Neural crest cell (in vitro differentiated cells): ENCODE measurements at regions not wholly inside any gene's neighbourhood (a gene's known extent, or its start where the extent isn't known, plus 50 kb on each side); places are given as distances from the start of the nearest gene placed in this dataset.

Source experiments
- DNase-seq: peaks from one replicate; pipeline ENCODE4 v3.0.0; 2021; ENCODE audit warnings: low read depth, mixed read lengths, low spot score
- H3K27ac Mint-ChIP-seq: one replicate; pipeline ENCODE4 v1.8.0; 2021; ENCODE audit warnings: mild to moderate bottlenecking, mixed read lengths; ENCODE audit not compliant: unreplicated experiment
- H3K27me3 Mint-ChIP-seq: 2 replicates; pipeline ENCODE4 v1.8.0; 2021; ENCODE audit warnings: low read depth, mild to moderate bottlenecking, mixed read lengths
- H3K36me3 Mint-ChIP-seq: 2 replicates; pipeline ENCODE4 v1.8.0; 2021; ENCODE audit warnings: low read depth, mild to moderate bottlenecking, mixed read lengths
- H3K4me1 Mint-ChIP-seq: 2 replicates; pipeline ENCODE4 v1.8.0; 2021; ENCODE audit warnings: mixed read lengths
- H3K4me3 Mint-ChIP-seq: one replicate; pipeline ENCODE4 v1.8.0; 2021; ENCODE audit warnings: mild to moderate bottlenecking, mixed read lengths
- H3K9me3 Mint-ChIP-seq: 2 replicates; pipeline ENCODE4 v1.8.0; 2021; ENCODE audit warnings: mixed read lengths
- TF ChIP-seq, protein P1 (sequence below): fragments of 200-600 bp; sonication (generic); conservative IDR thresholded peaks from 2 replicates; pipeline ENCODE4 v1.5.0; 2021; ENCODE audit warnings: antibody characterized with exemption, mild to moderate bottlenecking

DNA sequence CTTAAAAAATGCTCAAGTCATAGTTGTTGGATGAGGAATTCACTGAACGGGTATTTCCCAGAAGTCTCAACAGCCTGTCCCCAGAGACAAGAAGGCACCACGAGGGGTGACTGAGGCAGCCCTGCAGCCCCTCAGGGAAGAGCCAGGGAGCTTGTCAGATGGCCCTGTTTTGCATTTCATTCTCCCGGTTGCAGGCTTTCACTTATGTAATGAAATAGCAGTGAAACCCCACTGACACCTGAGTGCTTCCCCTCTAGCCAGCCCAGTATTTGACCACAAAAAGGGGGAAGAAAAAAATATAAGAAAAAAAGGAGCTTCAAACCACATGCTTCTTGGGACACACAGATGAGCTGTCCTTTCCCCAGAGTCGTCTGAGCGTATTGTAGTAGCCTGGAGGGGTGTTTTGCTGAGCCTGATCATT, 75.3 kb upstream of the IL12B start:
- H3K27ac Mint-ChIP-seq = no peak overlapping the region
- H3K4me1 Mint-ChIP-seq = no peaks in the 10 kb centered on the region
- H3K4me3 Mint-ChIP-seq = no peak overlapping the region

GRCh38 chr5:159406571-159406970, 76.3 kb upstream of the IL12B start:
- H3K4me1 Mint-ChIP-seq = no peaks in the 10 kb centered on the region
- TF ChIP-seq, protein P1, sequence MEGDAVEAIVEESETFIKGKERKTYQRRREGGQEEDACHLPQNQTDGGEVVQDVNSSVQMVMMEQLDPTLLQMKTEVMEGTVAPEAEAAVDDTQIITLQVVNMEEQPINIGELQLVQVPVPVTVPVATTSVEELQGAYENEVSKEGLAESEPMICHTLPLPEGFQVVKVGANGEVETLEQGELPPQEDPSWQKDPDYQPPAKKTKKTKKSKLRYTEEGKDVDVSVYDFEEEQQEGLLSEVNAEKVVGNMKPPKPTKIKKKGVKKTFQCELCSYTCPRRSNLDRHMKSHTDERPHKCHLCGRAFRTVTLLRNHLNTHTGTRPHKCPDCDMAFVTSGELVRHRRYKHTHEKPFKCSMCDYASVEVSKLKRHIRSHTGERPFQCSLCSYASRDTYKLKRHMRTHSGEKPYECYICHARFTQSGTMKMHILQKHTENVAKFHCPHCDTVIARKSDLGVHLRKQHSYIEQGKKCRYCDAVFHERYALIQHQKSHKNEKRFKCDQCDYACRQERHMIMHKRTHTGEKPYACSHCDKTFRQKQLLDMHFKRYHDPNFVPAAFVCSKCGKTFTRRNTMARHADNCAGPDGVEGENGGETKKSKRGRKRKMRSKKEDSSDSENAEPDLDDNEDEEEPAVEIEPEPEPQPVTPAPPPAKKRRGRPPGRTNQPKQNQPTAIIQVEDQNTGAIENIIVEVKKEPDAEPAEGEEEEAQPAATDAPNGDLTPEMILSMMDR = no peak

More for the DNA sequence above, 75.3 kb upstream of the IL12B start:
- TF ChIP-seq, protein P1 = no peak
- H3K27me3 Mint-ChIP-seq = peaks cover 6% of the 10 kb centered on the region
- no peak for DNase-seq
- no peaks in the 10 kb centered on the region for H3K36me3 Mint-ChIP-seq
- no peaks in the 10 kb centered on the region for H3K9me3 Mint-ChIP-seq

GRCh38 chr5:159409801-159410200, 79.5 kb upstream of the IL12B start:
- H3K36me3 Mint-ChIP-seq = no peaks in the 10 kb centered on the region
- TF ChIP-seq, protein P1 = no peak
- H3K9me3 Mint-ChIP-seq = no peaks in the 10 kb centered on the region
- DNase-seq = no peak
- no peak overlapping the region for H3K4me3 Mint-ChIP-seq
- H3K4me1 Mint-ChIP-seq = no peaks in the 10 kb centered on the region
- H3K27me3 Mint-ChIP-seq = no peaks in the 10 kb centered on the region
- H3K27ac Mint-ChIP-seq = no peak overlapping the region

More at GRCh38 chr5:159406571-159406970, 76.3 kb upstream of the IL12B start:
- Mint-ChIP-seq H3K27me3 (peaks cover 6% of the 10 kb centered on the region), H3K9me3 (no peaks in the 10 kb centered on the region), H3K4me3 (no peak overlapping the region), H3K36me3 (no peaks in the 10 kb centered on the region), H3K27ac (no peak overlapping the region)
- no peak for DNase-seq

GRCh38 chr5:159410480-159410879, 80.2 kb upstream of the IL12B start:
- Mint-ChIP-seq H3K9me3 (no peaks in the 10 kb centered on the region), H3K36me3 (no peaks in the 10 kb centered on the region), H3K4me1 (no peaks in the 10 kb centered on the region), H3K4me3 (no peak overlapping the region), H3K27ac (no peak overlapping the region), H3K27me3 (no peaks in the 10 kb centered on the region)
- TF ChIP-seq, protein P1 = no peak
- DNase-seq = no peak

- Mint-ChIP-seq H3K36me3 (no peaks in the 10 kb centered on the region), H3K4me3 (no peak overlapping the region), H3K9me3 (no peaks in the 10 kb centered on the region), H3K27me3 (no peaks in the 10 kb centered on the region), H3K4me1 (no peaks in the 10 kb centered on the region), H3K27ac (no peak overlapping the region)
- TF ChIP-seq, protein P1 = no peak
- DNase-seq = no peak
Measured at GRCh38 chr5:159411115-159411514, 80.8 kb upstream of the IL12B start.
